ENCODE measurements at regions not wholly inside any gene's neighbourhood (a gene's known extent, or its start where the extent isn't known, plus 50 kb on each side); places are given as distances from the start of the nearest gene placed in this dataset.

GRCh38 chr15:46344915-46345314, 710.1 kb downstream of the SQOR start:
- H3K4me3 Mint-ChIP-seq = no peak overlapping the region
- Histone ChIP-seq H3K9me3 (ENCODE audit: control insufficient read depth in 2 of 3, low read length in 3 of 3) (no peaks in the 10 kb centered on the region), H3K4me3 (ENCODE audit: low read length) (no peak overlapping the region), H3K4me1 (ENCODE audit: control insufficient read depth in 2 of 2, insufficient read depth in 2 of 2, low read length in 2 of 2) (no peaks in the 10 kb centered on the region), H3K27ac (ENCODE audit: low read depth, low read length) (no peak overlapping the region), H3K27me3 (ENCODE audit: control insufficient read depth in 2 of 2, insufficient read depth in 2 of 2, low read length in 2 of 2) (no peaks in the 10 kb centered on the region), H3K36me3 (ENCODE audit: control insufficient read depth in 2 of 3, insufficient read depth in 3 of 3, low read length in 3 of 3) (no peaks in the 10 kb centered on the region)
- no peak overlapping the region for H3K27ac Mint-ChIP-seq
- ChIA-PET CTCF (no interaction called here), POLR2A (no interaction called here)
- ATAC-seq = no peak
- DNase-seq = no peak
- H3K36me3 Mint-ChIP-seq = no peaks in the 10 kb centered on the region
- intact Hi-C loops (cut with micrococcal nuclease) = no loop called here
- H3K9me3 Mint-ChIP-seq = peaks cover 0 to 8% (median 0%) of the 10 kb centered on the region in 11 donors
- H3K4me1 Mint-ChIP-seq = no peaks in the 10 kb centered on the region
- peaks cover 0 to 12% (median 4%) of the 10 kb centered on the region in 5 donors for H3K27me3 Mint-ChIP-seq

GRCh38 chr15:46354443-46354842, 719.6 kb downstream of the SQOR start:
- H3K9me3 ChIP-seq (ENCODE audit: control insufficient read depth in 2 of 3, low read length in 3 of 3) = no peaks in the 10 kb centered on the region
- H3K36me3 ChIP-seq (ENCODE audit: control insufficient read depth in 2 of 3, insufficient read depth in 3 of 3, low read length in 3 of 3) = no peaks in the 10 kb centered on the region
- no peak overlapping the region for H3K27ac Mint-ChIP-seq
- no peaks in the 10 kb centered on the region for H3K4me1 ChIP-seq (ENCODE audit: control insufficient read depth in 2 of 2, insufficient read depth in 2 of 2, low read length in 2 of 2)
- H3K9me3 Mint-ChIP-seq = peaks cover 0 to 35% (median 8%) of the 10 kb centered on the region in 11 donors
- DNase-seq (no peak), ATAC-seq (no peak)
- H3K36me3 Mint-ChIP-seq = no peaks in the 10 kb centered on the region
- H3K27me3 ChIP-seq (ENCODE audit: control insufficient read depth in 2 of 2, insufficient read depth in 2 of 2, low read length in 2 of 2) = no peaks in the 10 kb centered on the region
- ChIA-PET POLR2A (no interaction called here), CTCF (no interaction called here)
- H3K4me1 Mint-ChIP-seq = no peaks in the 10 kb centered on the region
- intact Hi-C loops (cut with micrococcal nuclease) = no loop called here
- H3K27me3 Mint-ChIP-seq = no peaks in the 10 kb centered on the region
- H3K4me3 Mint-ChIP-seq = no peak overlapping the region
- no peak overlapping the region for H3K4me3 ChIP-seq (ENCODE audit: low read length)
- H3K27ac ChIP-seq (ENCODE audit: low read depth, low read length) = no peak overlapping the region

- ChIA-PET POLR2A (no interaction called here), CTCF (no interaction called here)
- Histone ChIP-seq H3K27me3 (ENCODE audit: control insufficient read depth in 2 of 2, insufficient read depth in 2 of 2, low read length in 2 of 2) (no peaks in the 10 kb centered on the region), H3K4me1 (ENCODE audit: control insufficient read depth in 2 of 2, insufficient read depth in 2 of 2, low read length in 2 of 2) (no peaks in the 10 kb centered on the region), H3K36me3 (ENCODE audit: control insufficient read depth in 2 of 3, insufficient read depth in 3 of 3, low read length in 3 of 3) (no peaks in the 10 kb centered on the region), H3K9me3 (ENCODE audit: control insufficient read depth in 2 of 3, low read length in 3 of 3) (no peaks in the 10 kb centered on the region), H3K27ac (ENCODE audit: low read depth, low read length) (no peak overlapping the region), H3K4me3 (ENCODE audit: low read length) (no peak overlapping the region)
- Mint-ChIP-seq H3K27ac (no peak overlapping the region), H3K9me3 (peaks cover 2 to 30% (median 8%) of the 10 kb centered on the region in 11 donors), H3K36me3 (peaks cover 0 to 3% (median 0%) of the 10 kb centered on the region in 5 donors), H3K4me3 (no peak overlapping the region), H3K4me1 (no peaks in the 10 kb centered on the region), H3K27me3 (peaks cover 0 to 10% (median 0%) of the 10 kb centered on the region in 5 donors)
- intact Hi-C loops (cut with micrococcal nuclease) = no loop called here
- no peak for DNase-seq
- ATAC-seq = no peak
These were observed 730.7 kb downstream of the SQOR start for GRCh38 chr15:46365572-46365971.

GRCh38 chr15:46366360-46367007, 731.7 kb downstream of the SQOR start:
- DNase-seq (no peak), ATAC-seq (no peak)
- H3K27ac ChIP-seq (ENCODE audit: low read depth, low read length) = no peak overlapping the region
- no peaks in the 10 kb centered on the region for H3K27me3 ChIP-seq (ENCODE audit: control insufficient read depth in 2 of 2, insufficient read depth in 2 of 2, low read length in 2 of 2)
- Mint-ChIP-seq H3K4me3 (no peak overlapping the region), H3K27ac (no peak overlapping the region), H3K36me3 (peaks cover 0 to 3% (median 0%) of the 10 kb centered on the region in 5 donors), H3K9me3 (peaks cover 2 to 35% (median 14%) of the 10 kb centered on the region in 11 donors), H3K4me1 (no peaks in the 10 kb centered on the region), H3K27me3 (peaks cover 0 to 10% (median 0%) of the 10 kb centered on the region in 5 donors)
- H3K36me3 ChIP-seq (ENCODE audit: control insufficient read depth in 2 of 3, insufficient read depth in 3 of 3, low read length in 3 of 3) = no peaks in the 10 kb centered on the region
- no peak overlapping the region for H3K4me3 ChIP-seq (ENCODE audit: low read length)
- POLR2A ChIA-PET = no interaction called here
- intact Hi-C loops (cut with micrococcal nuclease) = no loop called here
- H3K4me1 ChIP-seq (ENCODE audit: control insufficient read depth in 2 of 2, insufficient read depth in 2 of 2, low read length in 2 of 2) = no peaks in the 10 kb centered on the region
- CTCF ChIA-PET = no interaction called here
- no peaks in the 10 kb centered on the region for H3K9me3 ChIP-seq (ENCODE audit: control insufficient read depth in 2 of 3, low read length in 3 of 3)

GRCh38 chr15:46383978-46384377, 749.1 kb downstream of the SQOR start:
- no peak overlapping the region for H3K27ac Mint-ChIP-seq
- no peaks in the 10 kb centered on the region for H3K36me3 Mint-ChIP-seq
- Histone ChIP-seq H3K9me3 (ENCODE audit: control insufficient read depth in 2 of 3, low read length in 3 of 3) (no peaks in the 10 kb centered on the region), H3K27ac (ENCODE audit: low read depth, low read length) (no peak overlapping the region), H3K27me3 (ENCODE audit: control insufficient read depth in 2 of 2, insufficient read depth in 2 of 2, low read length in 2 of 2) (no peaks in the 10 kb centered on the region), H3K4me3 (ENCODE audit: low read length) (no peak overlapping the region), H3K36me3 (ENCODE audit: control insufficient read depth in 2 of 3, insufficient read depth in 3 of 3, low read length in 3 of 3) (no peaks in the 10 kb centered on the region), H3K4me1 (ENCODE audit: control insufficient read depth in 2 of 2, insufficient read depth in 2 of 2, low read length in 2 of 2) (no peaks in the 10 kb centered on the region)
- H3K4me1 Mint-ChIP-seq = no peaks in the 10 kb centered on the region
- ATAC-seq (no peak), DNase-seq (no peak)
- CTCF ChIA-PET = no interaction called here
- H3K27me3 Mint-ChIP-seq = peaks cover 0 to 4% (median 0%) of the 10 kb centered on the region in 5 donors
- intact Hi-C loops (cut with micrococcal nuclease) = no loop called here
- no peak overlapping the region for H3K4me3 Mint-ChIP-seq
- POLR2A ChIA-PET = no interaction called here
- H3K9me3 Mint-ChIP-seq = peaks cover 0 to 10% (median under 1%) of the 10 kb centered on the region in 11 donors

- Mint-ChIP-seq H3K4me3 (no peak overlapping the region), H3K9me3 (peaks cover 5 to 20% (median 12%) of the 10 kb centered on the region in 11 donors), H3K36me3 (peaks cover 0 to 6% (median 0%) of the 10 kb centered on the region in 5 donors), H3K4me1 (peaks cover 0 to 2% (median 0%) of the 10 kb centered on the region in 7 donors), H3K27me3 (peaks cover 0 to 5% (median 0%) of the 10 kb centered on the region in 5 donors), H3K27ac (no peak overlapping the region)
- POLR2A ChIA-PET = no interaction called here
- Histone ChIP-seq H3K36me3 (ENCODE audit: control insufficient read depth in 2 of 3, insufficient read depth in 3 of 3, low read length in 3 of 3) (no peaks in the 10 kb centered on the region), H3K4me3 (ENCODE audit: low read length) (no peak overlapping the region), H3K9me3 (ENCODE audit: control insufficient read depth in 2 of 3, low read length in 3 of 3) (peaks cover 0 to 4% (median 0%) of the 10 kb centered on the region in 3 experiments), H3K27ac (ENCODE audit: low read depth, low read length) (no peak overlapping the region), H3K27me3 (ENCODE audit: control insufficient read depth in 2 of 2, insufficient read depth in 2 of 2, low read length in 2 of 2) (no peaks in the 10 kb centered on the region), H3K4me1 (ENCODE audit: control insufficient read depth in 2 of 2, insufficient read depth in 2 of 2, low read length in 2 of 2) (no peaks in the 10 kb centered on the region)
- intact Hi-C loops (cut with micrococcal nuclease) = no loop called here
- no peak for ATAC-seq
- no peak for DNase-seq
- CTCF ChIA-PET = no interaction called here
These were observed 751.5 kb downstream of the SQOR start for GRCh38 chr15:46386356-46386755.

- no peak for DNase-seq
- Histone ChIP-seq H3K9me3 (ENCODE audit: control insufficient read depth in 2 of 3, low read length in 3 of 3) (peaks cover 0 to 4% (median 0%) of the 10 kb centered on the region in 3 experiments), H3K36me3 (ENCODE audit: control insufficient read depth in 2 of 3, insufficient read depth in 3 of 3, low read length in 3 of 3) (no peaks in the 10 kb centered on the region), H3K4me1 (ENCODE audit: control insufficient read depth in 2 of 2, insufficient read depth in 2 of 2, low read length in 2 of 2) (no peaks in the 10 kb centered on the region), H3K27me3 (ENCODE audit: control insufficient read depth in 2 of 2, insufficient read depth in 2 of 2, low read length in 2 of 2) (no peaks in the 10 kb centered on the region), H3K4me3 (ENCODE audit: low read length) (no peak overlapping the region), H3K27ac (ENCODE audit: low read depth, low read length) (no peak overlapping the region)
- intact Hi-C loops (cut with micrococcal nuclease) = no loop called here
- Mint-ChIP-seq H3K36me3 (peaks cover 0 to 6% (median 0%) of the 10 kb centered on the region in 5 donors), H3K4me3 (no peak overlapping the region), H3K27me3 (peaks cover 0 to 9% (median 0%) of the 10 kb centered on the region in 5 donors), H3K27ac (no peak overlapping the region), H3K9me3 (peaks cover 3 to 38% (median 19%) of the 10 kb centered on the region in 11 donors), H3K4me1 (peaks cover 0 to 2% (median 0%) of the 10 kb centered on the region in 7 donors)
- POLR2A ChIA-PET = no interaction called here
- CTCF ChIA-PET = no interaction called here
- no peak for ATAC-seq
These were observed 754.9 kb downstream of the SQOR start for GRCh38 chr15:46389739-46390138.

All from naive thymus-derived CD4-positive, alpha-beta T cell (primary cell).